GM13977 (cell line): ENCODE measurements at regions not wholly inside any gene's neighbourhood (a gene's known extent, or its start where the extent isn't known, plus 50 kb on each side); places are given as distances from the start of the nearest gene placed in this dataset.

Source experiments
- DNase-seq: peaks from one replicate; pipeline ENCODE4 v3.0.0; 2012; ENCODE audit warnings: low spot score
- CTCF ChIP-seq: IDR thresholded peaks from 2 replicates; pipeline ENCODE4 v1.5.1; 2012; ENCODE audit warnings: mild to moderate bottlenecking, control low read depth; ENCODE audit not compliant: insufficient read depth; ENCODE audit errors: extremely low read depth, missing control alignments
- in situ Hi-C: fragments of 300-500 bp; cut with MboI; formaldehyde crosslinking; loops from one replicate; pipeline ENCODE4 v1.12.0; 2022; ENCODE audit warnings: low sequenced_read_pairs, low pct_unique_long_range_greater_than_20kb, mixed read lengths, inconsistent platforms; ENCODE audit not compliant: unreplicated experiment

DNA sequence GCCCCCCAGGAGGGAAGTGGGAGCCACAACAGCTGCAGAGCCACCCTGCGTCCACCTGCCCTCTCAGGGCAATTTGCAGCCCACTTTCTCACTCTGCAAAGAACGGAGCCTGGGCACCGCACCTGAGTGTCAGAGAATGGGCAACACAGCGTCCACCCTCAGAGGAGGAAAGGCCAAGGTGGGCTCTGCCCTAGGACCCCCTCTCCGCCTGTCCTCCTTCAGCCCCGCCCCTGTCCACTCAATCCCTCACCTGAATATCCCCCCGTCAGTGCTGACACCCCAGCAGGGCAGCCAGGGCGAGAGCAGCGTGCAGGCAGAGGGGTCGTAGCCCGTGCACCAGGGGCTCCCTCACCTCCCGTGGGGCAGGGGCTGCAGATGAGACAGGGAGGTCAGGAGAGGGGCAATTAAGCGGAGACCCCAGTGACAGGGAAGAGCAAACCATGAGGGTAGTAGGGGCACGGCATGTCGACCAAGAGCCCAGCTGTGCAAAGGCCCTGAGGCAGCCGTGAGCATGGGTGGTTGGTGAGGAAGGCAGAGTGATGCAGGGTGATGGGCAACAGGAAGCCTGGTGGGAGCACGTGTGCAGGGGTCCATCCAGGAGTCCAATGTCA is 140.3 kb downstream of the OLFM1 start:
- in situ Hi-C loops, result no loop called here
- TF ChIP-seq CTCF, result no peak
- no peak for DNase-seq

GRCh38 chr9:135228345-135228982 is 141.0 kb downstream of the OLFM1 start:
- in situ Hi-C loops, result no loop called here
- no peak for DNase-seq
- no peak for TF ChIP-seq CTCF

DNA sequence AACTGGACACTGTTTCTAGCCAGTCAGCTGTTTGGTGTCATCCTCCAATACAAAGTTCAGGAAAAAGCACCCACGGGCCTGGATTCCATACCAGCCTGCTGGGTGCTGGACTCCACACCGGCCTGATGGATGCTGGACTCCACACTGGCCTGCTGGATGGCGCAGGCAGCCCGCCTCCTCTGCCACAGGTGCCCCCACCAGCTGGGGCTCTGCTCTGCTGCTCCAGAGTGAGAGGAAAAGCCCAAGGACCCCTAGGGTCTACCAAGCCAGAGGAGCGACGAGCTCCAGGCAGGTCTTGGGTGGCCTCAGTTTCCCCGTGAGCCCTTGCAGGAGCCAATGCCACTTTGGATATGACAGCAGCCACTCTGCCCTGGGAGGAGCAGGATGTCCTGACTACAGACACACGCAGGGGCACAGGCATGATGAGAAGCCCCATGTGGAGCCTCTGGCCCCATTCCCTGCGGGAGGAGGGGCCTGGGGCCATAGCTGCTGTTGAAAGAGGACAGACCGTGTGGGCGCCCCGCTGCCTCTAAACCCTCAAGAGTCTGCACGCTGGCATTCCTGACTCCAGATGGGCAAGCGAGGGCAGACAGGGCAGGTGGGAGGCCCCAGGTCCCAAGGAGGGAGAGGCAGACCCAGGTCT is 141.6 kb downstream of the OLFM1 start:
- no peak for TF ChIP-seq CTCF
- in situ Hi-C loops, result no loop called here
- DNase-seq, result no peak

DNA sequence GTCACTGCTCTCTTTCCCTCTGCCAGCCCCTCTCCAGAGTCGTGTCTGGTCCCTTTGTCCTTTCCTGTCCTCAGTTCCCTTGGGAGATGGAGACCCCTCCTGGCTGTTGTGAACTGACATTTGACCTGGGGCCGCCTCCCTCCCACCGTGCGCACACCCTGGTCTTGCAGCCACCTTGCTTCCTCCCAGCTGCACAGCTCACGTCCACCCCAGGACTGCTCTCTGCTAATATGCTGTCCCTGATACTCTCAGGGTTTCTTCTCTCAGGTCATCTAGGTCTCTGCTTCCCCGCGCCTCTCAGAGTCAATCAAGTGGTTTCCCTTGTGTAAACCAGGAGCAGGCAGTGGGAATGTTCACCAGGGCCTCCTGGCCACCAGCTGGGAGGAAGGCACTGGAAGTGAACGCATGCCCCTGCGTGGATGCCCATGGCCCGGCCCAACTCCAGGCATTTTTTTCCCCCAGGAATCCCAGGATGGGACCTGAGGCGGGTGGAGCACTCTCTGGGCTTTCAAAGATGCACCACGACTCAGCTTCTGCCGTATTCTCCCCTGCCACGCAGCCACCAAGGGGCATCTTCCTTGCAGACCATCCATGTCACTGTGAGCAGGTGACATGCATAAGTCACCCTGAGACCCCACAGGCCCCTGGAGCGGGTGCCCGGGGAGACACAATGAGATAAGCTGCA is 142.4 kb downstream of the OLFM1 start:
- TF ChIP-seq CTCF, result no peak
- in situ Hi-C loops, result no loop called here
- DNase-seq, result no peak

DNA sequence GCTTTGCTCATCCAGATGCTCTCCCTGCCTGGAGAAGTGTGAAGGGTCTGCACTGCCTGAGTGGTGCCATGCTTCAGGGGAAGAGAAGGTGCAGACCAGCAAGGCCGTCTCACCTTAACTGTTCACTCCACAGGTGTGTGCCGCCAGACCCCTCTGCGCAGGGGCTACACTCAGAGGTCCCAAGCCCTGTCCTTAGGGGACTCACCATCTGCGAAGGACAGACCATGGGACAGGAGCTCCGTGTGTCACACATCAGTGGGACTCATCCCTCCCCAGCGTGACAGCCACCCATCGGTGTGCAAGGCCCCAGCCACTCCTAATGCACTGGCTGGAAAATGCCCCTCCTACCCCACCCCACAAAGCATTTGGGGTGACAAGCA is 142.9 kb downstream of the OLFM1 start:
- no peak for TF ChIP-seq CTCF
- no peak for DNase-seq
- in situ Hi-C loops, result no loop called here

DNA sequence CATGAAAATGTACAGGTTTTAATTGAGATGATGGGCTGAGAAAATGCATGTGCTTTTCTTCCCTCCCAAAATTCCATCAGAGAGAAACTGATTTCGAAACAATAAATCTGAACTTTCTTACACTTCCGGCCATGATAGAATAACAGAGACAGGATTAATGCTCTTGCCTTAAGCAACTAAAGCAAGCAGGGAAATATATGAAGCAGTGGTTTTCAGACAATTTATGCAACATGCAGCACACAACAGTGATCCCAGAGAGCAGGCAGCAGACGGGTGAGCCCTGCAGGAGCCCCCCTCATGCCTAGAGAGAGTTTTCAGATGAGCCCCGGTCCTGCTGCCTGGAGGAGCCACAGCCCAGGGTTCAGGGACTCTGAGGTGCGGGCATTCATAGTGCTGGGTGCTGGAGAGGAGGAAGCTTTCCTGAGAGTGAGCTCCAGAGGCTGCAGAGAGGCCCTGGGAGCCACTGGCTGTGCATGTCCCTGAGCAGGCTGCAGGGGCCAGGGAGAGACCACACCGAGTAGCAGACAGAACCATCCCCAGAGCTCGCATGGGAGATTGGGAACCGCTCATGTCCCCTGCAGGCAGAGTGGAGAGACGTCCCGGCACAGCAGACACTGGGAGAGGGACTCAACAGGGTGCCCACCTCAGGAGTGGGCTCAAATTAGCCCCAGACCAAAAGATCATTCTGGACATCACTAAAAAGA is 143.5 kb downstream of the OLFM1 start:
- in situ Hi-C loops, result no loop called here
- DNase-seq, result no peak
- no peak for TF ChIP-seq CTCF
